ENCODE measurements at regions not wholly inside any gene's neighbourhood (a gene's known extent, or its start where the extent isn't known, plus 50 kb on each side); places are given as distances from the start of the nearest gene placed in this dataset.

DNA sequence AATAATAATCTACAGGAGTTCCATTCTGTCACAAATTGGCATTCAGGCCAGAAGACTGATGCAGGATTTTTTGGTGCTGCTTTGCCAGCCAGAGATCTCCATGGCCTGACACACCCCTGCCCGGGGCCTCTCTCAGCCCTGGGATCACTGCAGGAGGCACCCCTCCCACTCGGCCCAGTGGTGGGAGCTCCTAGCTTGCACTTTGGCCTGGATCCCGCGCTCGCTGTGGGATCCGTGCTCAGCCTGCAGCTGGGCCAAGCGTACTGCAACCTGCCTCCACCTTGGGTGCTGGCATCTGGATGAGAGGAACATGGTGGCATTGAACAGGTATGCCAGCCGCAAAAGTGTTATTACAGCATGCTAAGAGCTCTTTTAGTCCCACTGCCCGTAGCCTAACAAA is 656.7 kb upstream of the CCDC54 start:
- no peak for TF ChIP-seq EZH2 (IDR thresholded peaks at IDR 0.05; ENCODE audit: borderline replicate concordance, low read depth, low read length, severe bottlenecking)
- no peak for TF ChIP-seq CTCF (IDR thresholded peaks at IDR 0.05; ENCODE audit: borderline replicate concordance, extremely low read depth, low read length, poor library complexity, severe bottlenecking)
- no peaks in the 10 kb centered on the region for H3K4me1 ChIP-seq (ENCODE audit: insufficient read depth, low read length)
- peaks cover 11% of the 10 kb centered on the region for H3K9me3 ChIP-seq (ENCODE audit: insufficient read depth, low read length, severe bottlenecking)
- H3K27me3 ChIP-seq (ENCODE audit: insufficient read depth, low read length, poor library complexity), result no peaks in the 10 kb centered on the region
- DNase-seq (no peak), ATAC-seq (ENCODE audit: insufficient read depth, low read depth) (no peak)
- H3K79me2 ChIP-seq (ENCODE audit: insufficient read depth, low read length), result no peaks in the 10 kb centered on the region
- H3K9ac ChIP-seq (ENCODE audit: low read depth, low read length), result no peak overlapping the region
- no peak overlapping the region for H3K4me3 ChIP-seq (ENCODE audit: low read depth in 1 of 2, low read length in 2 of 2)
- H3K27ac ChIP-seq (ENCODE audit: low read length), result no peak overlapping the region
- H2AFZ ChIP-seq (ENCODE audit: low read depth, low read length), result no peak overlapping the region
- no peak overlapping the region for H3K4me2 ChIP-seq (ENCODE audit: insufficient read depth, low read length)
- H3K36me3 ChIP-seq (ENCODE audit: insufficient read depth, low read length), result no peaks in the 10 kb centered on the region
- H4K20me1 ChIP-seq (ENCODE audit: insufficient read depth, low read length), result no peaks in the 10 kb centered on the region

GRCh38 chr3:106725566-106725965 is 651.7 kb upstream of the CCDC54 start:
- no peak overlapping the region for H3K9ac ChIP-seq (ENCODE audit: low read depth, low read length)
- H2AFZ ChIP-seq (ENCODE audit: low read depth, low read length), result no peak overlapping the region
- peaks cover 8% of the 10 kb centered on the region for H3K9me3 ChIP-seq (ENCODE audit: insufficient read depth, low read length, severe bottlenecking)
- H3K27ac ChIP-seq (ENCODE audit: low read length), result no peak overlapping the region
- no peaks in the 10 kb centered on the region for H3K79me2 ChIP-seq (ENCODE audit: insufficient read depth, low read length)
- TF ChIP-seq CTCF (IDR thresholded peaks at IDR 0.05; ENCODE audit: borderline replicate concordance, extremely low read depth, low read length, poor library complexity, severe bottlenecking) (no peak), EZH2 (IDR thresholded peaks at IDR 0.05; ENCODE audit: borderline replicate concordance, low read depth, low read length, severe bottlenecking) (no peak)
- DNase-seq, result no peak
- no peak for ATAC-seq (ENCODE audit: insufficient read depth, low read depth)
- no peak overlapping the region for H3K4me2 ChIP-seq (ENCODE audit: insufficient read depth, low read length)
- no peaks in the 10 kb centered on the region for H4K20me1 ChIP-seq (ENCODE audit: insufficient read depth, low read length)
- no peaks in the 10 kb centered on the region for H3K36me3 ChIP-seq (ENCODE audit: insufficient read depth, low read length)
- no peaks in the 10 kb centered on the region for H3K27me3 ChIP-seq (ENCODE audit: insufficient read depth, low read length, poor library complexity)
- no peak overlapping the region for H3K4me3 ChIP-seq (ENCODE audit: low read depth in 1 of 2, low read length in 2 of 2)
- H3K4me1 ChIP-seq (ENCODE audit: insufficient read depth, low read length), result no peaks in the 10 kb centered on the region

- Histone ChIP-seq H3K36me3 (ENCODE audit: insufficient read depth, low read length) (no peaks in the 10 kb centered on the region), H4K20me1 (ENCODE audit: insufficient read depth, low read length) (no peaks in the 10 kb centered on the region), H2AFZ (ENCODE audit: low read depth, low read length) (0 out of 2 replicates have a peak overlapping the region, but pooled peaks have one; percentile 7), H3K27me3 (ENCODE audit: insufficient read depth, low read length, poor library complexity) (no peaks in the 10 kb centered on the region), H3K27ac (ENCODE audit: low read length) (no peak overlapping the region), H3K9me3 (ENCODE audit: insufficient read depth, low read length, severe bottlenecking) (no peaks in the 10 kb centered on the region), H3K9ac (ENCODE audit: low read depth, low read length) (no peak overlapping the region), H3K4me3 (ENCODE audit: low read depth in 1 of 2, low read length in 2 of 2) (no peak overlapping the region), H3K79me2 (ENCODE audit: insufficient read depth, low read length) (no peaks in the 10 kb centered on the region), H3K4me2 (ENCODE audit: insufficient read depth, low read length) (no peak overlapping the region), H3K4me1 (ENCODE audit: insufficient read depth, low read length) (no peaks in the 10 kb centered on the region)
- DNase-seq (no peak), ATAC-seq (ENCODE audit: insufficient read depth, low read depth) (no peak)
- no peak for TF ChIP-seq EZH2 (IDR thresholded peaks at IDR 0.05; ENCODE audit: borderline replicate concordance, low read depth, low read length, severe bottlenecking)
- TF ChIP-seq CTCF (IDR thresholded peaks at IDR 0.05; ENCODE audit: borderline replicate concordance, extremely low read depth, low read length, poor library complexity, severe bottlenecking), result no peak
Observed at GRCh38 chr3:106728315-106729098, 648.7 kb upstream of the CCDC54 start.
